SKM-1 (cell line): ENCODE measurements at regions not wholly inside any gene's neighbourhood (a gene's known extent, or its start where the extent isn't known, plus 50 kb on each side); places are given as distances from the start of the nearest gene placed in this dataset.

Experiments
- DNase-seq: peaks from one replicate; lab custom pipeline; 2025; ENCODE audit not compliant: unreplicated experiment; lab: John Stamatoyannopoulos, UW

GRCh38 chr4:19455196-19455595, 796.5 kb upstream of the SLIT2 start:
- no peak for DNase-seq

- no peak for DNase-seq
These were observed 813.5 kb upstream of the SLIT2 start for GRCh38 chr4:19438233-19438632.

GRCh38 chr4:19437008-19437407, 814.7 kb upstream of the SLIT2 start:
- no peak for DNase-seq

GRCh38 chr4:19429684-19430083, 822.0 kb upstream of the SLIT2 start:
- DNase-seq, result no peak

- no peak for DNase-seq
These were observed 826.6 kb upstream of the SLIT2 start for GRCh38 chr4:19425146-19425545.

GRCh38 chr4:19417256-19417655, 834.4 kb upstream of the SLIT2 start:
- DNase-seq, result no peak

- no peak for DNase-seq
These were observed 835.6 kb upstream of the SLIT2 start for GRCh38 chr4:19416146-19416545.

- no peak for DNase-seq
These were observed 843.2 kb upstream of the SLIT2 start for GRCh38 chr4:19408490-19408889.

- no peak for DNase-seq
These were observed 844.9 kb upstream of the SLIT2 start for GRCh38 chr4:19406789-19407188.

- no peak for DNase-seq
These were observed 847.8 kb upstream of the SLIT2 start for GRCh38 chr4:19403786-19404370.

- no peak for DNase-seq
These were observed 849.1 kb upstream of the SLIT2 start for GRCh38 chr4:19402581-19403065.

GRCh38 chr4:19401301-19402080, 850.2 kb upstream of the SLIT2 start:
- no peak for DNase-seq

GRCh38 chr4:19400820-19401219, 850.9 kb upstream of the SLIT2 start:
- no peak for DNase-seq

GRCh38 chr4:19399001-19399400, 852.7 kb upstream of the SLIT2 start:
- no peak for DNase-seq

- no peak for DNase-seq
These were observed 864.9 kb upstream of the SLIT2 start for GRCh38 chr4:19386786-19387185.

GRCh38 chr4:19382993-19383756, 868.5 kb upstream of the SLIT2 start:
- no peak for DNase-seq

- no peak for DNase-seq
These were observed 870.6 kb upstream of the SLIT2 start for GRCh38 chr4:19381068-19381467.

- no peak for DNase-seq
These were observed 871.1 kb upstream of the SLIT2 start for GRCh38 chr4:19380600-19380999.

- no peak for DNase-seq
These were observed 872.5 kb upstream of the SLIT2 start for GRCh38 chr4:19379191-19379708.

GRCh38 chr4:19375931-19376330, 875.8 kb upstream of the SLIT2 start:
- no peak for DNase-seq

- no peak for DNase-seq
These were observed 876.4 kb upstream of the SLIT2 start for GRCh38 chr4:19375136-19375804.
